Ishikawa (cell line): ENCODE measurements at regions not wholly inside any gene's neighbourhood (a gene's known extent, or its start where the extent isn't known, plus 50 kb on each side); places are given as distances from the start of the nearest gene placed in this dataset.

Source experiments
- CEBPB ChIP-seq: IDR thresholded peaks from 2 replicates; pipeline ENCODE4 v1.6.1; 2012
- CREB1 ChIP-seq: IDR thresholded peaks from 2 replicates; pipeline ENCODE4 v1.6.1; 2012; ENCODE audit warnings: low read depth
- EGR1 ChIP-seq: IDR thresholded peaks from 2 replicates; pipeline ENCODE4 v1.6.1; 2012
- EP300 ChIP-seq: IDR thresholded peaks from 2 replicates; pipeline ENCODE4 v1.6.1; 2012; ENCODE audit warnings: borderline replicate concordance
- FOXM1 ChIP-seq: IDR thresholded peaks from 2 replicates; pipeline ENCODE4 v1.6.1; 2012; ENCODE audit warnings: low read depth, borderline replicate concordance
- MAX ChIP-seq: IDR thresholded peaks from 2 replicates; pipeline ENCODE4 v1.6.1; 2012
- NFIC ChIP-seq: IDR thresholded peaks from 2 replicates; pipeline ENCODE4 v1.6.1; 2012
- RAD21 ChIP-seq: IDR thresholded peaks from 2 replicates; pipeline ENCODE4 v1.6.1; 2012; ENCODE audit warnings: low read depth
- REST ChIP-seq: IDR thresholded peaks from 2 replicates; pipeline ENCODE4 v1.6.1; 2012; ENCODE audit warnings: low read depth, mild to moderate bottlenecking
- TAF1 ChIP-seq: IDR thresholded peaks from 2 replicates; pipeline ENCODE4 v1.6.1; 2012; ENCODE audit warnings: low read depth, mild to moderate bottlenecking
- TCF12 ChIP-seq: IDR thresholded peaks from 2 replicates; pipeline ENCODE4 v1.6.1; 2012; ENCODE audit warnings: low read depth
- TEAD4 ChIP-seq: IDR thresholded peaks from 2 replicates; pipeline ENCODE4 v1.6.1; 2012
- USF1 ChIP-seq: IDR thresholded peaks from 2 replicates; pipeline ENCODE4 v1.6.1; 2012
- YY1 ChIP-seq: IDR thresholded peaks from 2 replicates; pipeline ENCODE4 v1.6.1; 2012; ENCODE audit warnings: low read depth
- ZBTB7A ChIP-seq: IDR thresholded peaks from 2 replicates; pipeline ENCODE4 v1.6.1; 2012; ENCODE audit warnings: low read depth

- no peak for TF ChIP-seq TAF1
These were observed 113.2 kb downstream of the MAFB start for GRCh38 chr20:40575851-40576250.

GRCh38 chr20:40572251-40572650, 116.8 kb downstream of the MAFB start:
- TF ChIP-seq CREB1 (no peak), ZBTB7A (no peak), REST (no peak)

GRCh38 chr20:40571639-40572038, 117.4 kb downstream of the MAFB start:
- no peak for TF ChIP-seq MAX
- no peak for TF ChIP-seq EGR1
- TF ChIP-seq TEAD4 = no peak
- TF ChIP-seq RAD21 = no peak
- no peak for TF ChIP-seq REST
- no peak for TF ChIP-seq TCF12
- no peak for TF ChIP-seq ZBTB7A
- no peak for TF ChIP-seq FOXM1
- TF ChIP-seq TAF1 = no peak
- no peak for TF ChIP-seq NFIC
- TF ChIP-seq EP300 = no peak
- no peak for TF ChIP-seq USF1
- TF ChIP-seq YY1 = no peak
- TF ChIP-seq CEBPB = no peak
- no peak for TF ChIP-seq CREB1

GRCh38 chr20:40568200-40568599, 120.8 kb downstream of the MAFB start:
- TF ChIP-seq CEBPB (no peak), EGR1 (no peak), TEAD4 (no peak), RAD21 (no peak), REST (no peak), MAX (no peak), EP300 (no peak), YY1 (no peak), TAF1 (no peak)

GRCh38 chr20:40565682-40566040, 123.4 kb downstream of the MAFB start:
- TF ChIP-seq YY1 (no peak), EP300 (no peak), EGR1 (no peak), FOXM1 (no peak), TAF1 (no peak), ZBTB7A (no peak), CREB1 (no peak), NFIC (no peak)

- no peak for TF ChIP-seq MAX
- TF ChIP-seq REST = no peak
These were observed 123.9 kb downstream of the MAFB start for GRCh38 chr20:40565001-40565681.
